K562 (cell line): ENCODE measurements at regions not wholly inside any gene's neighbourhood (a gene's known extent, or its start where the extent isn't known, plus 50 kb on each side); places are given as distances from the start of the nearest gene placed in this dataset.
A peak's percentile ranks its signal among the peaks of the same experiment; 100 is the strongest.

ENCODE experiments used
- ARID2 ChIP-seq: fragments of 450-650 bp; IDR thresholded peaks from 2 replicates; pipeline ENCODE4 v1.6.1; 2017; ENCODE audit warnings: antibody characterized with exemption, mild to moderate bottlenecking
- BCLAF1 ChIP-seq, 2 experiments: fragments of 450-650 bp in 1 of 2; IDR thresholded peaks; 2 replicates each; pipeline ENCODE4 v1.6.1; 2011 to 2017; ENCODE audit warnings: low read depth in 2 of 2, antibody characterized with exemption in 1 of 2, borderline replicate concordance in 1 of 2, low read length in 1 of 2, mild to moderate bottlenecking in 1 of 2, mixed read lengths in 1 of 2; ENCODE audit not compliant: control insufficient read depth in 1 of 2
- CCAR2 ChIP-seq: fragments of 200-400 bp; formaldehyde crosslinking; IDR thresholded peaks from 2 replicates; pipeline ENCODE4 v1.6.1; 2017; ENCODE audit warnings: mild to moderate bottlenecking, low read depth, low read length
- CEBPB ChIP-seq: fragments of 450-650 bp; IDR thresholded peaks from 2 replicates; pipeline ENCODE4 v1.6.1; 2016; ENCODE audit warnings: missing genetic modification characterization, missing compliant biosample characterization
- CGGBP1 ChIP-seq: fragments of 250-450 bp; sonication (Bioruptor Pico); IDR thresholded peaks from 2 replicates; pipeline ENCODE4 v1.9.0; 2021; ENCODE audit warnings: mild to moderate bottlenecking
- CSDE1 ChIP-seq, 2 experiments: fragments of 450-650 bp; IDR thresholded peaks; 2 replicates each; pipeline ENCODE4 v1.6.1; 2016; ENCODE audit warnings: mild to moderate bottlenecking in 1 of 2
- DACH1 ChIP-seq: fragments of 450-650 bp; IDR thresholded peaks from 2 replicates; pipeline ENCODE4 v1.6.1; 2018; ENCODE audit not compliant: partially characterized antibody
- LEF1 ChIP-seq: fragments of 450-650 bp; IDR thresholded peaks from 2 replicates; pipeline ENCODE4 v1.6.1; 2016; ENCODE audit warnings: mild to moderate bottlenecking
- NELFE ChIP-seq: IDR thresholded peaks from 2 replicates; pipeline ENCODE4 v1.6.1; 2011; ENCODE audit warnings: mild to moderate bottlenecking; ENCODE audit not compliant: insufficient read depth, insufficient read length
- SIX5 ChIP-seq, 2 experiments: IDR thresholded peaks; 2 replicates each; pipeline ENCODE4 v1.6.1; 2011; ENCODE audit warnings: low read length in 2 of 2, borderline replicate concordance in 1 of 2, low read depth in 1 of 2, mild to moderate bottlenecking in 1 of 2, moderate library complexity in 1 of 2; ENCODE audit not compliant: insufficient read depth in 1 of 2
- SMC3 ChIP-seq: conservative IDR thresholded peaks from 2 replicates; pipeline ENCODE4 v1.6.1; 2011; ENCODE audit warnings: low read depth, low read length, improper control_type of control experiment; ENCODE audit not compliant: insufficient read depth
- ZKSCAN3 ChIP-seq: fragments of 250-450 bp; sonication (Bioruptor Pico); IDR thresholded peaks from 2 replicates; pipeline ENCODE4 v1.4.0; 2020
- ZNF174 ChIP-seq: fragments of 250-450 bp; sonication (Bioruptor Pico); IDR thresholded peaks from 2 replicates; pipeline ENCODE4 v1.4.0; 2020; ENCODE audit warnings: mild to moderate bottlenecking
- ZNF232 ChIP-seq: sonication (generic); formaldehyde crosslinking; IDR thresholded peaks from 2 replicates; pipeline ENCODE4 v1.8.0; 2022; ENCODE audit warnings: mild to moderate bottlenecking, missing genetic modification reagents

GRCh38 chr12:130041983-130042812 is 120.1 kb upstream of the FZD10 start (continued):
- TF ChIP-seq BCLAF1 (IDR thresholded peaks at IDR 0.05; ENCODE audit: borderline replicate concordance in 1 of 2, control insufficient read depth in 1 of 2, low read depth in 2 of 2, low read length in 1 of 2) (no peak), NELFE (no peak), SIX5 (IDR thresholded peaks at IDR 0.05; ENCODE audit: borderline replicate concordance in 1 of 2, insufficient read depth in 1 of 2, low read depth in 1 of 2, low read length in 2 of 2) (no peak), CCAR2 (no peak), LEF1 (no peak), SMC3 (peak; percentile 23; the same call in 1 of the 2 replicates), CSDE1 (IDR thresholded peaks at IDR 0.05) (no peak), ZNF174 (CRISPR knock-in tag) (no peak), ZNF232 (CRISPR knock-in tag) (no peak), CGGBP1 (CRISPR knock-in tag) (no peak), DACH1 (no peak), ZKSCAN3 (no peak), ARID2 (no peak), CEBPB (tag) (no peak)
